Activated naive CD8-positive, alpha-beta T cell treated with anti-CD3 and anti-CD28 coated beads, Interleukin-2, amount 50 U/mL, for 24 hours (primary cell): ENCODE measurements at regions not wholly inside any gene's neighbourhood (a gene's known extent, or its start where the extent isn't known, plus 50 kb on each side); places are given as distances from the start of the nearest gene placed in this dataset.

Experiments used
- ATAC-seq: fragments of 150-1000 bp; cut with Tn5 transposase; one replicate; pipeline ENCODE4 v1.10.0; 2021
- DNase-seq: peaks from one replicate; pipeline ENCODE4 v3.0.0; 2021
- H3K27ac Mint-ChIP-seq: one replicate; pipeline ENCODE4 v1.8.0; 2021; ENCODE audit warnings: mild to moderate bottlenecking, mixed read lengths
- H3K27me3 Mint-ChIP-seq: one replicate; pipeline ENCODE4 v1.8.0; 2021; ENCODE audit warnings: mixed read lengths
- H3K36me3 Mint-ChIP-seq: one replicate; pipeline ENCODE4 v1.8.0; 2021; ENCODE audit warnings: low read depth, mixed read lengths
- H3K4me1 Mint-ChIP-seq: one replicate; pipeline ENCODE4 v1.8.0; 2021; ENCODE audit warnings: mixed read lengths
- H3K4me3 Mint-ChIP-seq: one replicate; pipeline ENCODE4 v1.8.0; 2021; ENCODE audit warnings: mild to moderate bottlenecking, moderate library complexity, mixed read lengths
- H3K9me3 Mint-ChIP-seq: one replicate; pipeline ENCODE4 v1.8.0; 2021; ENCODE audit warnings: mixed read lengths

GRCh38 chr7:17530741-17531421 is 232.4 kb downstream of the AHR start:
- no peaks in the 10 kb centered on the region for H3K36me3 Mint-ChIP-seq
- H3K4me3 Mint-ChIP-seq: no peak overlapping the region
- no peaks in the 10 kb centered on the region for H3K9me3 Mint-ChIP-seq
- ATAC-seq: peak; percentile 36
- DNase-seq: no peak
- H3K4me1 Mint-ChIP-seq: no peaks in the 10 kb centered on the region
- H3K27me3 Mint-ChIP-seq: peaks cover 6% of the 10 kb centered on the region
- no peak overlapping the region for H3K27ac Mint-ChIP-seq

GRCh38 chr7:17532861-17533404 is 234.5 kb downstream of the AHR start:
- H3K27ac Mint-ChIP-seq: no peak overlapping the region
- H3K9me3 Mint-ChIP-seq: no peaks in the 10 kb centered on the region
- H3K4me1 Mint-ChIP-seq: no peaks in the 10 kb centered on the region
- no peak overlapping the region for H3K4me3 Mint-ChIP-seq
- ATAC-seq (no peak), DNase-seq (no peak)
- H3K27me3 Mint-ChIP-seq: peaks cover 5% of the 10 kb centered on the region
- no peaks in the 10 kb centered on the region for H3K36me3 Mint-ChIP-seq

DNA sequence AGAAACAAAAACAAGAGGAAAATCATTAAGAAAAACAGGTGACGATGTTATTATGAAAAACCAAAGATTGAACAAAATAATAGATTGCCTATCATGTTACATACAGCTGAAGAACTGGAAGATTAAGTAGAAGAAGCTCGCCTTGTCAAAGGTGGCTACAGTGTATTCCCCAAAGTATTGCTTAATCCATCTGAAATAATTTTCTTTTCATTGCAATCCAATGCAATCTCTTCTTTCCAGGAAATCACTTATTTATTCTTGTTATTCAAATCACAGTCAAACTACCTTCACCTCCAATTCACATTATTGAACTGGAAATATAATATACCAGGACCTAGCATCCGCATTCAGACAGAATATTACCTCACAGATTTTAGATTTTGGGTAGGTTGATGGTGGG is 235.9 kb downstream of the AHR start:
- DNase-seq (no peak), ATAC-seq (no peak)
- Mint-ChIP-seq H3K4me1 (no peaks in the 10 kb centered on the region), H3K27me3 (peaks cover 5% of the 10 kb centered on the region), H3K4me3 (no peak overlapping the region), H3K36me3 (no peaks in the 10 kb centered on the region), H3K9me3 (no peaks in the 10 kb centered on the region), H3K27ac (no peak overlapping the region)

GRCh38 chr7:17535776-17536175 is 237.3 kb downstream of the AHR start:
- Mint-ChIP-seq H3K36me3 (no peaks in the 10 kb centered on the region), H3K4me1 (no peaks in the 10 kb centered on the region), H3K27me3 (peaks cover 3% of the 10 kb centered on the region), H3K9me3 (no peaks in the 10 kb centered on the region), H3K27ac (no peak overlapping the region), H3K4me3 (no peak overlapping the region)
- ATAC-seq (no peak), DNase-seq (no peak)

- peaks cover 5% of the 10 kb centered on the region for H3K27me3 Mint-ChIP-seq
- no peak for ATAC-seq
- no peak overlapping the region for H3K4me3 Mint-ChIP-seq
- H3K4me1 Mint-ChIP-seq: no peaks in the 10 kb centered on the region
- no peak for DNase-seq
- no peak overlapping the region for H3K27ac Mint-ChIP-seq
- no peaks in the 10 kb centered on the region for H3K36me3 Mint-ChIP-seq
- no peaks in the 10 kb centered on the region for H3K9me3 Mint-ChIP-seq
Measured at GRCh38 chr7:17544401-17544800, 245.9 kb downstream of the AHR start.

DNA sequence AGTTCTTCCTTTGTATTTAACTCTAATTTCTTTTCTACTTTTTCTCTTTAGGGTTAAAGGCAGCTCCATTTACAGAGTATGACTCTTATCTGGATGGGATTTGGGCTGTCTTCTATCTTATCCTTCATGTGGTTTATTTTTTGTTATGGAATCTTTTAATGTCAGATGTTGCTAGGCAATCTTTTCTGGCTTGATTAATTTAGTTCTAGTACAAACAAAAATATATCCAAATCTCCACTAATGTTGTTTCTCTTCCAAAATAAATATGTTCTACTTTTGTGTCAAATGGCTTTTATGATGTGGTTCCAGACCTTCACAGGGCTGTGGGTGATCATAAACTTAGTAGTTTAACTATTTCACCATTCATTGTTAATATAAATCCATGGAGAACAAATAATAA is 246.9 kb downstream of the AHR start:
- H3K4me3 Mint-ChIP-seq: no peak overlapping the region
- DNase-seq: no peak
- ATAC-seq: no peak
- H3K36me3 Mint-ChIP-seq: no peaks in the 10 kb centered on the region
- H3K9me3 Mint-ChIP-seq: no peaks in the 10 kb centered on the region
- H3K4me1 Mint-ChIP-seq: no peaks in the 10 kb centered on the region
- H3K27ac Mint-ChIP-seq: no peak overlapping the region
- H3K27me3 Mint-ChIP-seq: peaks cover 5% of the 10 kb centered on the region

DNA sequence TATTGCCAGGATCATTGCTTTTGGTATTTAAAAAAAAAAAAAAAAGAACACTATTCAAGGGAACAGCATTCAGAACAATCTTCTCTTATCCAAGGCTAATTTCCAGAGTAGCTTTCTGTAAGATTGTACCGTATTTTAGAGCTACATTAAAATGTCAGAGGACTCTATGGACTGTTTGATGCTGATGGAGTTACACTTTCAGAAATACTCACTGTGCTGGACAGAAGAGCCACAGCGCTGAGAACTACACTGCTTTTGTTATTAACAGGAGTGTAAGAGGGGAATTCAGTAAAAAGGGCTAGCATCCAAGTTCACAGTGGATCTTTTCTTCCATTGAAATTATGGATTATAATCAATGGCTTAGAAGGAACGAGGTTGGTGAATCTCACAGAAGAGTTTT is 247.7 kb downstream of the AHR start:
- Mint-ChIP-seq H3K4me3 (no peak overlapping the region), H3K27me3 (peaks cover 5% of the 10 kb centered on the region), H3K9me3 (no peaks in the 10 kb centered on the region), H3K27ac (no peak overlapping the region), H3K4me1 (no peaks in the 10 kb centered on the region), H3K36me3 (no peaks in the 10 kb centered on the region)
- no peak for ATAC-seq
- DNase-seq: no peak

- ATAC-seq: no peak
- Mint-ChIP-seq H3K36me3 (no peaks in the 10 kb centered on the region), H3K4me1 (no peaks in the 10 kb centered on the region), H3K27me3 (peaks cover 5% of the 10 kb centered on the region), H3K9me3 (no peaks in the 10 kb centered on the region), H3K4me3 (no peak overlapping the region), H3K27ac (no peak overlapping the region)
- no peak for DNase-seq
Measured at GRCh38 chr7:17546592-17546991, 248.1 kb downstream of the AHR start.

DNA sequence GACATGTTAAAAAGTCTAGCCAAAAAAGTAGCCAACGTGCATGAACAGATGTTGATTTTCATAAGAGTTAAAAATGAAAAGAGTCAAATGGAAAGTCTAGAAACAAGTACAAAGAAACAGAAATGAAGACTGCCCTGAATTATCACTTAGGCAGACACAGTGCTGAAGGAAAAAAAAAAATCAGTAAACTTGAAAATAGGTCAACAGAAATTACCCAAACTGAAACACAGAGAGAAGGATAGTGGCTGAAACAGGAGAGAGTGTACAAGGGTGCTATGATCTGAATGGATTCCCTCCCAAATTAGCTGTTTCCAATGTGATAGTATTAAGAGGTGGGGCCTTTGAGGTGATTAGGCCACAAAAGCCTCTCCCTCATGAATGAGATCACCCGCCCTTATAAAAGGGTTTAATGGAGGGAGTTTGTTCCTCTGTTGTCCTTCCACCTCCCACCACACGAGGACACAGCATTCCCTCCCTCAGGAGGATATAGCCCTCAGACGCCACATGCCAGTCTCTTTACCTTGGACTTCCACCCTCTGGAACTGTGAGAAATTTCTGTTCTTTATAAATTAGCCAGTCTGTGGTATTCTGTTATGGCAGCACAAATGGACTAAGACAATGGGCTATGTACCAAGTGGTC is 249.7 kb downstream of the AHR start:
- no peaks in the 10 kb centered on the region for H3K9me3 Mint-ChIP-seq

DNA sequence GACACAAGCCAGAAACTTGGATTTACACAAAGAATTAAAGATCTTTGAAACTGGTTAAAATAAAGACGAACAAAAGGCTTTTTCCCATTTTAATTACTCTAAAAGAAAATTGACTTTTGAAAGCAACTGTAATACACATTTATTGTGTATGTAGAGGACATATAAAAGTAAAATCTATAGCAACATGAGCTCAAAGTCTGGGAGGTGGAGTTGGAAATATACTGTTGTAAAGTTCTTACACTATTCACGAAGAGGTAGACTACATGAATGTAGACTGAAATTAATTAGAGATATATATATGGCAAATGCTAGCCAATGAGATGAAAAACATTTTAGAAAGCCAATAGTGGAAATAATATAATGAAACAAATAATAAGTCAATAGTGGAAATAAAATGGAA is 251.0 kb downstream of the AHR start:
- ATAC-seq (no peak), DNase-seq (no peak)
- H3K36me3 Mint-ChIP-seq: no peaks in the 10 kb centered on the region
- peaks cover 3% of the 10 kb centered on the region for H3K27me3 Mint-ChIP-seq
- no peak overlapping the region for H3K27ac Mint-ChIP-seq
- no peak overlapping the region for H3K4me3 Mint-ChIP-seq
- no peaks in the 10 kb centered on the region for H3K9me3 Mint-ChIP-seq
- H3K4me1 Mint-ChIP-seq: peaks cover 2% of the 10 kb centered on the region

More for the DNA sequence above, 249.7 kb downstream of the AHR start:
- Mint-ChIP-seq H3K4me1 (peaks cover 2% of the 10 kb centered on the region), H3K4me3 (no peak overlapping the region), H3K36me3 (no peaks in the 10 kb centered on the region), H3K27ac (no peak overlapping the region), H3K27me3 (peaks cover 5% of the 10 kb centered on the region)
- ATAC-seq: no peak
- no peak for DNase-seq

- no peak overlapping the region for H3K4me3 Mint-ChIP-seq
- H3K4me1 Mint-ChIP-seq: peaks cover 2% of the 10 kb centered on the region
- ATAC-seq (no peak), DNase-seq (no peak)
- no peaks in the 10 kb centered on the region for H3K36me3 Mint-ChIP-seq
- no peaks in the 10 kb centered on the region for H3K9me3 Mint-ChIP-seq
- H3K27ac Mint-ChIP-seq: no peak overlapping the region
- peaks cover 3% of the 10 kb centered on the region for H3K27me3 Mint-ChIP-seq
Measured at GRCh38 chr7:17552373-17552772, 253.9 kb downstream of the AHR start.

DNA sequence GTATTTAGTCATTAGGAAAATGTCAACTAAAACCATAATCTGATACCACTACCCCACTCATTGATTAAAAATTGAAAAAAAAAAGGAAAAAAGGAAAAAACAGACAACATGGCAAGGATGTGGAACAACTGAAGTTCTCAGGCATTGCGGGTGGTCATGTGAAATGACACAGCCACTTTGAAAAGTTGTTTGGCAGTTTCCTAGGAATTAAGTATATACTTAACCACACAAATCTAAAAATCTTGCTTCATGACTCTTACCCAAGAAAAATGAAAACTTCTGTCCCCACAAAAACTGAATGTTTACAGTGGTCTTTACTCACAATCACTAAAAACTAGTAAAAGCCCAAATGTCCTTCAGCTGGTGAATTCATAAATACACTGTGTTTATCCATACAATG is 254.5 kb downstream of the AHR start:
- ATAC-seq (no peak), DNase-seq (no peak)
- Mint-ChIP-seq H3K36me3 (no peaks in the 10 kb centered on the region), H3K4me1 (peaks cover 2% of the 10 kb centered on the region), H3K27me3 (no peaks in the 10 kb centered on the region), H3K4me3 (no peak overlapping the region), H3K9me3 (no peaks in the 10 kb centered on the region), H3K27ac (no peak overlapping the region)

- Mint-ChIP-seq H3K36me3 (no peaks in the 10 kb centered on the region), H3K27me3 (no peaks in the 10 kb centered on the region), H3K9me3 (no peaks in the 10 kb centered on the region), H3K4me3 (no peak overlapping the region), H3K27ac (no peak overlapping the region), H3K4me1 (peaks cover 2% of the 10 kb centered on the region)
- ATAC-seq: no peak
- no peak for DNase-seq
Measured at GRCh38 chr7:17554341-17555015, 256.0 kb downstream of the AHR start.

DNA sequence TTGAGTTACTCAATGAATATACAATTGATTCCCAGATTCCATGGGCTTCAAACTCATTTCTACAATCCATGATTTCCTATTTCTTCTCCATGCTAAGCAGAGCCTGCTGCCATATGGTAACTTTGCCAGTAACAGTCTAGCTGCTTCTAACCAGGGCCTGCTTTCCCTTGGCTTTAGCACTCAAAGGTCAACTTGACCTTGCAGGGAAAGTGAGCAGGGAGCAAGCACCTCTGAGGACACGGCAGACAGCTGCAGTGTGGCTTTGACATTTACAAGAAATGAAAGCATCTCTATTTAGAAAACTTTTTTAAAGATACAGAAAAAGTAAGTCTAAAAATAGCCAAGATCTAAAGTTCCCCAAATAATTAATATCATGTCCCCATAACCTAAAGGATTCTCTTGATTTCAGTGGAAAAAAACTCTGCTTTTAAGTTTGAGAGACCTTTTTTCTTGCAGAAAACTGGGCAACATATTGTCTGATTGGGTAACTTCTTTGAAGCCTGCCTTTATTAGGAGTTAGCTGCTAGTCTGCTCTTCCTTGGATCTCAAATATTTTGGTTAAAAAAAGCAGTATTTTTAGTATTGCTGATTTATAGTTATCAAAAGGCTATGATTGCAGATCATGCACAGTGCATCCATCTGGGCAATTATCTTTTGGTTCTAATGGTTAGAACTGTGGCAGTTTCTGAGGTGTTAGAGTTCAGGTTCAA is 257.9 kb downstream of the AHR start:
- H3K4me3 Mint-ChIP-seq: no peak overlapping the region
- ATAC-seq (no peak), DNase-seq (no peak)
- no peak overlapping the region for H3K27ac Mint-ChIP-seq
- no peaks in the 10 kb centered on the region for H3K9me3 Mint-ChIP-seq
- no peaks in the 10 kb centered on the region for H3K36me3 Mint-ChIP-seq
- peaks cover 2% of the 10 kb centered on the region for H3K4me1 Mint-ChIP-seq
- no peaks in the 10 kb centered on the region for H3K27me3 Mint-ChIP-seq
